Keratinocyte (primary cell): ENCODE measurements at regions not wholly inside any gene's neighbourhood (a gene's known extent, or its start where the extent isn't known, plus 50 kb on each side); places are given as distances from the start of the nearest gene placed in this dataset.

Experiments
- DNase-seq: peaks from one replicate; pipeline ENCODE4 v3.0.0-alpha.2; 2011; ENCODE audit warnings: low read depth, missing footprints, low spot score
- FAIRE-seq: peaks from 2 replicates; lab custom pipeline; 2011; peaks lifted over from hg19 to GRCh38; lab: Jason Lieb, UNC
- H2AFZ ChIP-seq: 2 replicates; pipeline ENCODE4 v1.6.0; 2012; ENCODE audit warnings: low read length, control low read depth, inconsistent platforms; ENCODE audit not compliant: control insufficient read depth
- H3K27ac ChIP-seq: 2 replicates; pipeline ENCODE4 v1.5.1; 2011; ENCODE audit warnings: low read length; ENCODE audit not compliant: control insufficient read depth, insufficient read depth
- H3K27me3 ChIP-seq: 3 replicates; pipeline ENCODE4 v1.6.0; 2011; ENCODE audit warnings: low read length; ENCODE audit not compliant: control insufficient read depth, insufficient read depth; ENCODE audit errors: extremely low read depth
- H3K36me3 ChIP-seq, 2 experiments: 2 replicates in 1 of 2; 3 replicates in 1 of 2; pipeline ENCODE4 v1.5.1; 2011; ENCODE audit warnings: low read length in 2 of 2, mild to moderate bottlenecking in 1 of 2; ENCODE audit not compliant: control insufficient read depth in 2 of 2, insufficient read depth in 2 of 2; ENCODE audit errors: extremely low read depth in 1 of 2
- H3K4me1 ChIP-seq: 3 replicates; pipeline ENCODE4 v1.5.1; 2011; ENCODE audit warnings: low read length; ENCODE audit not compliant: control insufficient read depth, insufficient read depth; ENCODE audit errors: extremely low read depth
- H3K4me2 ChIP-seq: 3 replicates; pipeline ENCODE4 v1.6.0; 2011; ENCODE audit warnings: low read depth, low read length; ENCODE audit not compliant: control insufficient read depth, insufficient read depth; ENCODE audit errors: extremely low read depth
- H3K4me3 ChIP-seq, 3 experiments: fragments of 200-600 bp in 1 of 3; sonication (generic) in 1 of 3; 2 replicates in 2 of 3; 3 replicates in 1 of 3; pipeline ENCODE4 v1.5.1; 2011 to 2016; ENCODE audit warnings: low read length in 3 of 3, mild to moderate bottlenecking in 3 of 3, control low read depth in 2 of 3, inconsistent platforms in 1 of 3, low read depth in 1 of 3, mixed read lengths in 1 of 3, mixed run types in 1 of 3, moderate library complexity in 1 of 3; ENCODE audit not compliant: control insufficient read depth in 2 of 3, insufficient read depth in 2 of 3; ENCODE audit errors: extremely low read depth in 1 of 3
- H3K79me2 ChIP-seq: 2 replicates; pipeline ENCODE4 v1.6.0; 2012; ENCODE audit warnings: low read length; ENCODE audit not compliant: control insufficient read depth, insufficient read depth
- H3K9ac ChIP-seq: 3 replicates; pipeline ENCODE4 v1.6.0; 2011; ENCODE audit warnings: low read length; ENCODE audit not compliant: control insufficient read depth, insufficient read depth; ENCODE audit errors: extremely low read depth
- H3K9me1 ChIP-seq: 3 replicates; pipeline ENCODE4 v1.6.0; 2011; ENCODE audit warnings: low read length; ENCODE audit not compliant: control insufficient read depth, insufficient read depth; ENCODE audit errors: extremely low read depth
- H3K9me3 ChIP-seq: 2 replicates; pipeline ENCODE4 v1.5.1; 2012; ENCODE audit warnings: low read depth, low read length; ENCODE audit not compliant: control insufficient read depth
- H4K20me1 ChIP-seq: 3 replicates; pipeline ENCODE4 v1.6.0; 2011; ENCODE audit warnings: low read length; ENCODE audit not compliant: control insufficient read depth, insufficient read depth; ENCODE audit errors: extremely low read depth
- EZH2 ChIP-seq: IDR thresholded peaks from one replicate; pipeline ENCODE4 v1.6.1; 2012; ENCODE audit warnings: inconsistent platforms, mild to moderate bottlenecking, low read length, moderate library complexity
- dilution Hi-C: fragments of 300-500 bp; cut with MboI; formaldehyde crosslinking; loops from one replicate; pipeline ENCODE4 v1.7.0; 2020; ENCODE audit warnings: low sequenced_read_pairs; ENCODE audit not compliant: extremely low pct_ligation_motif_present
- TF ChIP-seq, protein P1 (sequence below), 3 experiments: IDR thresholded peaks in 1 of 3; conservative IDR thresholded peaks in 1 of 3; optimal IDR thresholded peaks in 1 of 3; 2 replicates in 2 of 3; 3 replicates in 1 of 3; pipeline versions ENCODE3 to v1.5.1; 2011; ENCODE audit warnings: low read length in 3 of 3, mild to moderate bottlenecking in 3 of 3, moderate library complexity in 2 of 3, control low read depth in 1 of 3, inconsistent platforms in 1 of 3; ENCODE audit not compliant: insufficient read depth in 2 of 3; ENCODE audit errors: extremely low read depth in 1 of 3

DNA sequence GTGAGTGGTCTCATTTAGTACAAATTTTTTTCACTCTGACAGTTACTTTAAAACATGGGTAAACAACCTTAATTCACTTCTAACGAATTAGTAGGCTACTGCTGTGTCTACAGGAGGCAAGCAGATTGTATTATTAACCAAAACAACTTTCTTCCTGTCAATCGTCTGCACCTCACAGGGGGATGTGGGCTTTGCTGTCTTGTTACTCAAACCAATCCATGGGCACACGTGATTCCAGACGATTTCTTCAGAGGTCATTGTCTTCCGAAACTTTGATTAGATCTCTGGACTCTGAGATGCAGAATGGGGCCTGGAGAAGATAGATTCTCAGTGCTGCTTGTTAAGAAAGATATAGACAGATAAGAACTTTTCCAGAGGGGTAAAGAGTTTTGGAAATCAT is 327.8 kb downstream of the DHX15 start:
- Histone ChIP-seq H3K36me3 (no peaks in the 10 kb centered on the region), H3K9me3 (no peaks in the 10 kb centered on the region), H3K4me3 (no peak overlapping the region), H3K79me2 (no peaks in the 10 kb centered on the region), H2AFZ (no peak overlapping the region), H3K27ac (no peak overlapping the region), H4K20me1 (no peaks in the 10 kb centered on the region), H3K4me2 (no peak overlapping the region), H3K27me3 (no peaks in the 10 kb centered on the region), H3K9me1 (no peaks in the 10 kb centered on the region), H3K9ac (no peak overlapping the region), H3K4me1 (no peaks in the 10 kb centered on the region)
- TF ChIP-seq, protein P1, sequence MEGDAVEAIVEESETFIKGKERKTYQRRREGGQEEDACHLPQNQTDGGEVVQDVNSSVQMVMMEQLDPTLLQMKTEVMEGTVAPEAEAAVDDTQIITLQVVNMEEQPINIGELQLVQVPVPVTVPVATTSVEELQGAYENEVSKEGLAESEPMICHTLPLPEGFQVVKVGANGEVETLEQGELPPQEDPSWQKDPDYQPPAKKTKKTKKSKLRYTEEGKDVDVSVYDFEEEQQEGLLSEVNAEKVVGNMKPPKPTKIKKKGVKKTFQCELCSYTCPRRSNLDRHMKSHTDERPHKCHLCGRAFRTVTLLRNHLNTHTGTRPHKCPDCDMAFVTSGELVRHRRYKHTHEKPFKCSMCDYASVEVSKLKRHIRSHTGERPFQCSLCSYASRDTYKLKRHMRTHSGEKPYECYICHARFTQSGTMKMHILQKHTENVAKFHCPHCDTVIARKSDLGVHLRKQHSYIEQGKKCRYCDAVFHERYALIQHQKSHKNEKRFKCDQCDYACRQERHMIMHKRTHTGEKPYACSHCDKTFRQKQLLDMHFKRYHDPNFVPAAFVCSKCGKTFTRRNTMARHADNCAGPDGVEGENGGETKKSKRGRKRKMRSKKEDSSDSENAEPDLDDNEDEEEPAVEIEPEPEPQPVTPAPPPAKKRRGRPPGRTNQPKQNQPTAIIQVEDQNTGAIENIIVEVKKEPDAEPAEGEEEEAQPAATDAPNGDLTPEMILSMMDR (optimal IDR thresholded peaks at IDR 0.05 in 1 of 3, IDR thresholded peaks at IDR 0.05 in 1 of 3, conservative IDR thresholded peaks at IDR 0.05 in 1 of 3; ENCODE audit: extremely low read depth in 1 of 3, insufficient read depth in 2 of 3, low read length in 3 of 3), result no peak
- TF ChIP-seq EZH2, result no peak
- no peak for FAIRE-seq
- dilution Hi-C loops, result no loop called here
- DNase-seq, result no peak

DNA sequence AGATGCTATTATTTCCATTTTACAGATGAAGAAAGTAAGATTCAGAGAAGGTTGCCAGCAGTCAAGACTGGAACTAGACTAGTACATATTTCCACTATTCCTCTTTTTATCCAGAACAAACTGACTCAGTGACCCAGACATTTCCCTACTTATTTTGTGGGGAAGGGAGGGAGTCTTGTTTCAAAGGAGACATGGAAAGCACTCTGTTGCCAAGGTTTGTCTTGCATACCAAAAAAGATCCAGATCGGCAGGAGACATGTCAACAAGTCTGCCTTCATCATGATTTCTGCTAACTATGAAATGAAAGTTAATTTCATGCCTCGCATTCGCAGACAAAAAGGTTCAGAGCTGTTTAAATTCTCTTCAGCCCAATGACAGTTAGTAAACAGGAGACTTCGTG is 328.3 kb downstream of the DHX15 start:
- no peaks in the 10 kb centered on the region for H3K27me3 ChIP-seq
- DNase-seq (no peak), FAIRE-seq (no peak)
- dilution Hi-C loops, result no loop called here
- no peak overlapping the region for H2AFZ ChIP-seq
- no peak overlapping the region for H3K4me2 ChIP-seq
- no peak overlapping the region for H3K9ac ChIP-seq
- H3K9me1 ChIP-seq, result no peaks in the 10 kb centered on the region
- H3K36me3 ChIP-seq, result no peaks in the 10 kb centered on the region
- H3K4me1 ChIP-seq, result no peaks in the 10 kb centered on the region
- no peaks in the 10 kb centered on the region for H4K20me1 ChIP-seq
- H3K79me2 ChIP-seq, result no peaks in the 10 kb centered on the region
- H3K9me3 ChIP-seq, result no peaks in the 10 kb centered on the region
- TF ChIP-seq, protein P1 (optimal IDR thresholded peaks at IDR 0.05 in 1 of 3, IDR thresholded peaks at IDR 0.05 in 1 of 3, conservative IDR thresholded peaks at IDR 0.05 in 1 of 3; ENCODE audit: extremely low read depth in 1 of 3, insufficient read depth in 2 of 3, low read length in 3 of 3), result no peak
- no peak for TF ChIP-seq EZH2
- no peak overlapping the region for H3K4me3 ChIP-seq
- no peak overlapping the region for H3K27ac ChIP-seq
